ENCODE measurements at regions not wholly inside any gene's neighbourhood (a gene's known extent, or its start where the extent isn't known, plus 50 kb on each side); places are given as distances from the start of the nearest gene placed in this dataset.
"Not testable (repeated sequence)": the region's sequence is repeated elsewhere in the genome, so short reads cannot be mapped to it uniquely, and the experiment has no call there.

GRCh38 chr15:89019436-89019835, 68.8 kb upstream of the ABHD2 start:
- no peak overlapping the region for H3K27ac ChIP-seq
- no peak for TF ChIP-seq CTCF (conservative IDR thresholded peaks at IDR 0.05)

- no peak overlapping the region for H3K27ac ChIP-seq
Measured at GRCh38 chr15:89021224-89021623, 67.0 kb upstream of the ABHD2 start.

GRCh38 chr15:89021886-89022285, 66.4 kb upstream of the ABHD2 start:
- not testable (repeated sequence) for H3K27ac ChIP-seq

More at GRCh38 chr15:89021224-89021623, 67.0 kb upstream of the ABHD2 start:
- TF ChIP-seq CTCF (conservative IDR thresholded peaks at IDR 0.05): no peak

GRCh38 chr15:89023311-89023961, 64.8 kb upstream of the ABHD2 start:
- TF ChIP-seq CTCF (conservative IDR thresholded peaks at IDR 0.05): no peak
- no peak overlapping the region for H3K27ac ChIP-seq

GRCh38 chr15:89024418-89024817, 63.8 kb upstream of the ABHD2 start:
- H3K27ac ChIP-seq: no peak overlapping the region
- no peak for TF ChIP-seq CTCF (conservative IDR thresholded peaks at IDR 0.05)

- no peak for TF ChIP-seq CTCF (conservative IDR thresholded peaks at IDR 0.05)
- H3K27ac ChIP-seq: no peak overlapping the region
Measured at GRCh38 chr15:89026167-89026566, 62.1 kb upstream of the ABHD2 start.

- no peak overlapping the region for H3K27ac ChIP-seq
- TF ChIP-seq CTCF (conservative IDR thresholded peaks at IDR 0.05): no peak
Measured at GRCh38 chr15:89028036-89028435, 60.2 kb upstream of the ABHD2 start.

- TF ChIP-seq CTCF (conservative IDR thresholded peaks at IDR 0.05): no peak
- no peak overlapping the region for H3K27ac ChIP-seq
Measured at GRCh38 chr15:89030311-89030710, 57.9 kb upstream of the ABHD2 start.

- H3K27ac ChIP-seq: not testable (repeated sequence)
Measured at GRCh38 chr15:89031637-89032285, 56.5 kb upstream of the ABHD2 start.

Measured in VCaP (cell line).